GM23338 (cell line): ENCODE measurements at regions not wholly inside any gene's neighbourhood (a gene's known extent, or its start where the extent isn't known, plus 50 kb on each side); places are given as distances from the start of the nearest gene placed in this dataset.

Experiments used
- ATAC-seq: fragments of 200-7000 bp; cut with Tn5 transposase; 3 replicates; pipeline ENCODE4 v1.9.1; 2020
- DNase-seq: peaks from one replicate; pipeline ENCODE4 v3.0.0-alpha.2; 2015; ENCODE audit warnings: low spot score
- H2AFZ ChIP-seq: fragments of 200-600 bp; sonication (generic); 2 replicates; pipeline ENCODE4 v1.8.0; 2016; ENCODE audit warnings: antibody characterized with exemption, mild to moderate bottlenecking, moderate library complexity
- H3F3A ChIP-seq: fragments of 200-600 bp; sonication (generic); replicated peaks from 2 replicates; pipeline ENCODE4 v1.8.0; 2017; ENCODE audit warnings: antibody characterized with exemption, mixed run types, low read depth
- H3K27ac ChIP-seq: fragments of 200-600 bp; sonication (generic); 2 replicates; pipeline ENCODE4 v1.6.1; 2016; ENCODE audit warnings: low read depth
- H3K27me3 ChIP-seq: fragments of 200-600 bp; sonication (generic); 2 replicates; pipeline ENCODE4 v1.8.0; 2016; ENCODE audit warnings: mild to moderate bottlenecking, mixed run types, moderate library complexity; ENCODE audit not compliant: insufficient read depth
- H3K36me3 ChIP-seq: fragments of 200-600 bp; sonication (generic); 2 replicates; pipeline ENCODE4 v1.8.0; 2016; ENCODE audit warnings: mild to moderate bottlenecking; ENCODE audit not compliant: insufficient read depth
- H3K4me1 ChIP-seq: fragments of 200-600 bp; sonication (generic); 2 replicates; pipeline ENCODE4 v1.8.0; 2016; ENCODE audit warnings: mild to moderate bottlenecking, moderate library complexity; ENCODE audit not compliant: insufficient read depth
- H3K4me2 ChIP-seq: fragments of 200-600 bp; sonication (generic); 2 replicates; pipeline ENCODE4 v1.7.1; 2017; ENCODE audit warnings: mixed run types
- H3K4me3 ChIP-seq: fragments of 200-600 bp; sonication (generic); 2 replicates; pipeline ENCODE4 v1.6.1; 2016; ENCODE audit warnings: mixed run types
- H3K79me2 ChIP-seq: fragments of 200-600 bp; sonication (generic); replicated peaks from 2 replicates; pipeline ENCODE4 v1.8.0; 2017; ENCODE audit warnings: mild to moderate bottlenecking; ENCODE audit not compliant: insufficient read depth
- H3K9me2 ChIP-seq: fragments of 200-600 bp; sonication (generic); 2 replicates; pipeline ENCODE4 v1.8.0; 2017; ENCODE audit not compliant: insufficient read depth
- H4K20me1 ChIP-seq: fragments of 200-600 bp; sonication (generic); replicated peaks from 2 replicates; pipeline ENCODE4 v1.8.0; 2017; ENCODE audit warnings: mild to moderate bottlenecking; ENCODE audit not compliant: insufficient read depth
- H3K27ac Mint-ChIP-seq: 2 replicates; pipeline ENCODE4 v1.8.0; 2020; ENCODE audit warnings: inconsistent platforms, mild to moderate bottlenecking, moderate library complexity, mixed read lengths
- H3K27me3 Mint-ChIP-seq: 3 replicates; pipeline ENCODE4 v1.8.0; 2022; ENCODE audit warnings: low read depth, mild to moderate bottlenecking, moderate library complexity, mixed read lengths, inconsistent platforms; ENCODE audit not compliant: insufficient read depth, poor library complexity
- H3K36me3 Mint-ChIP-seq: 3 replicates; pipeline ENCODE4 v1.8.0; 2021; ENCODE audit warnings: low read depth, mild to moderate bottlenecking, inconsistent platforms, moderate library complexity, mixed read lengths
- H3K4me1 Mint-ChIP-seq: 3 replicates; pipeline ENCODE4 v1.8.0; 2020; ENCODE audit warnings: mild to moderate bottlenecking, inconsistent platforms, mixed read lengths
- H3K4me3 Mint-ChIP-seq: 3 replicates; pipeline ENCODE4 v1.8.0; 2021; ENCODE audit warnings: moderate library complexity, mild to moderate bottlenecking, inconsistent platforms, mixed read lengths
- H3K9me3 Mint-ChIP-seq: 3 replicates; pipeline ENCODE4 v1.8.0; 2020; ENCODE audit warnings: moderate library complexity, mild to moderate bottlenecking, inconsistent platforms, mixed read lengths
- CREB1 ChIP-seq: fragments of 250-450 bp; sonication (Bioruptor Pico); IDR thresholded peaks from 2 replicates; pipeline ENCODE4 v1.5.0; 2020; ENCODE audit warnings: low read depth, mild to moderate bottlenecking, moderate library complexity
- CTCF ChIP-seq, 2 experiments: fragments of 200-600 bp in 1 of 2; sonication (generic) in 1 of 2; conservative IDR thresholded peaks; 2 replicates each; pipeline versions ENCODE4 v1.5.1 to v1.6.1; 2016 to 2017; ENCODE audit warnings: antibody characterized with exemption in 2 of 2, low read depth in 2 of 2, mild to moderate bottlenecking in 2 of 2, moderate library complexity in 1 of 2
- EZH2 ChIP-seq: fragments of 200-600 bp; sonication (generic); IDR thresholded peaks from one replicate; pipeline ENCODE4 v1.8.0; 2017; ENCODE audit warnings: antibody characterized with exemption, mild to moderate bottlenecking, low read depth; ENCODE audit not compliant: unreplicated experiment
- EZH2phosphoT487 ChIP-seq: fragments of 200-600 bp; sonication (generic); IDR thresholded peaks from one replicate; pipeline ENCODE4 v1.8.1; 2018; ENCODE audit warnings: antibody characterized with exemption; ENCODE audit not compliant: unreplicated experiment
- JUNB ChIP-seq: IDR thresholded peaks from one replicate; pipeline ENCODE4 v1.6.1; 2016; ENCODE audit warnings: antibody characterized with exemption; ENCODE audit not compliant: unreplicated experiment
- NANOG ChIP-seq: IDR thresholded peaks from 2 replicates; pipeline ENCODE4 v1.6.1; 2016; ENCODE audit warnings: antibody characterized with exemption, borderline replicate concordance
- POLR2AphosphoS5 ChIP-seq: IDR thresholded peaks from 2 replicates; pipeline ENCODE4 v1.6.1; 2016; ENCODE audit warnings: antibody characterized with exemption, low read depth
- STAT1 ChIP-seq: IDR thresholded peaks from one replicate; pipeline ENCODE4 v1.6.1; 2016; ENCODE audit warnings: antibody characterized with exemption; ENCODE audit not compliant: unreplicated experiment
- ZNF114 ChIP-seq: fragments of 250-450 bp; sonication (Bioruptor Pico); IDR thresholded peaks from 2 replicates; pipeline ENCODE4 v1.5.0; 2020; ENCODE audit warnings: mild to moderate bottlenecking, moderate library complexity
- ZNF331 ChIP-seq: fragments of 250-450 bp; sonication (Bioruptor Pico); IDR thresholded peaks from 2 replicates; pipeline ENCODE4 v1.5.0; 2020; ENCODE audit warnings: low read depth, mild to moderate bottlenecking, moderate library complexity
- TF ChIP-seq, protein P1 (sequence below): IDR thresholded peaks from 2 replicates; pipeline ENCODE4 v1.6.1; 2016; ENCODE audit warnings: antibody characterized with exemption
- TF ChIP-seq, protein P2 (sequence below): fragments of 250-450 bp; sonication (Bioruptor Pico); IDR thresholded peaks from 2 replicates; pipeline ENCODE4 v1.5.0; 2020; ENCODE audit warnings: mild to moderate bottlenecking, moderate library complexity
- TF ChIP-seq, protein P3 (sequence below): IDR thresholded peaks from one replicate; pipeline ENCODE4 v1.6.1; 2018; ENCODE audit warnings: antibody characterized with exemption; ENCODE audit not compliant: unreplicated experiment

DNA sequence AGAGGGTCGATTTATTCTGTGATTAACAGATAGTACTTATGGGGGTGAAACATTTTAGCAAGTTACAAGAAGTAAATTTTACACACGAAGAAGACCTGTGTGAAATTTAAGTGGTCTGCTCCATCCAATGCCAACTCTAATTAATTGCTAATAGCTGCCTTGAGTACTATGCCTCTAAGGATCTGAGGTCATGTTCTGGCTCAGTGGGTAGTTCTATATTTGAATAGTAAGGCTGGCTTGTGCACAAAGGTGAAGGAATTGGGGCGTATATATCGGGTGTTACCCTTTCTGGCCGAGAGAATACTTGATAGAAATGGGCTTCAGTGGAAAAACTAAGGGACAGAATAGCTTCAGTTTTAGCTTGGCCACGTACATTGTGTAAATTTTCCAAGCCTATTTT, 345.2 kb upstream of the ANKRD30A start:
- no peak overlapping the region for H3K27ac ChIP-seq
- no peaks in the 10 kb centered on the region for H3F3A ChIP-seq
- no peak overlapping the region for H3K4me2 ChIP-seq
- no peak overlapping the region for H3K4me3 ChIP-seq
- H2AFZ ChIP-seq = no peak overlapping the region
- H3K27me3 ChIP-seq = no peaks in the 10 kb centered on the region
- peaks cover 10% of the 10 kb centered on the region; the same call in 2 of the 3 replicates for H3K4me1 Mint-ChIP-seq
- no peaks in the 10 kb centered on the region for H3K27me3 Mint-ChIP-seq
- no peaks in the 10 kb centered on the region for H3K9me3 Mint-ChIP-seq
- TF ChIP-seq CTCF (conservative IDR thresholded peaks at IDR 0.05; ENCODE audit: low read depth in 2 of 2) (no peak), CREB1 (CRISPR knock-in tag) (no peak), EZH2phosphoT487 (no peak), EZH2 (no peak), STAT1 (no peak), POLR2AphosphoS5 (no peak), ZNF114 (CRISPR knock-in tag) (no peak), NANOG (no peak), ZNF331 (CRISPR knock-in tag) (no peak), JUNB (no peak)
- TF ChIP-seq, protein P1, sequence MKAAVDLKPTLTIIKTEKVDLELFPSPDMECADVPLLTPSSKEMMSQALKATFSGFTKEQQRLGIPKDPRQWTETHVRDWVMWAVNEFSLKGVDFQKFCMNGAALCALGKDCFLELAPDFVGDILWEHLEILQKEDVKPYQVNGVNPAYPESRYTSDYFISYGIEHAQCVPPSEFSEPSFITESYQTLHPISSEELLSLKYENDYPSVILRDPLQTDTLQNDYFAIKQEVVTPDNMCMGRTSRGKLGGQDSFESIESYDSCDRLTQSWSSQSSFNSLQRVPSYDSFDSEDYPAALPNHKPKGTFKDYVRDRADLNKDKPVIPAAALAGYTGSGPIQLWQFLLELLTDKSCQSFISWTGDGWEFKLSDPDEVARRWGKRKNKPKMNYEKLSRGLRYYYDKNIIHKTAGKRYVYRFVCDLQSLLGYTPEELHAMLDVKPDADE = no peak
- TF ChIP-seq, protein P2, sequence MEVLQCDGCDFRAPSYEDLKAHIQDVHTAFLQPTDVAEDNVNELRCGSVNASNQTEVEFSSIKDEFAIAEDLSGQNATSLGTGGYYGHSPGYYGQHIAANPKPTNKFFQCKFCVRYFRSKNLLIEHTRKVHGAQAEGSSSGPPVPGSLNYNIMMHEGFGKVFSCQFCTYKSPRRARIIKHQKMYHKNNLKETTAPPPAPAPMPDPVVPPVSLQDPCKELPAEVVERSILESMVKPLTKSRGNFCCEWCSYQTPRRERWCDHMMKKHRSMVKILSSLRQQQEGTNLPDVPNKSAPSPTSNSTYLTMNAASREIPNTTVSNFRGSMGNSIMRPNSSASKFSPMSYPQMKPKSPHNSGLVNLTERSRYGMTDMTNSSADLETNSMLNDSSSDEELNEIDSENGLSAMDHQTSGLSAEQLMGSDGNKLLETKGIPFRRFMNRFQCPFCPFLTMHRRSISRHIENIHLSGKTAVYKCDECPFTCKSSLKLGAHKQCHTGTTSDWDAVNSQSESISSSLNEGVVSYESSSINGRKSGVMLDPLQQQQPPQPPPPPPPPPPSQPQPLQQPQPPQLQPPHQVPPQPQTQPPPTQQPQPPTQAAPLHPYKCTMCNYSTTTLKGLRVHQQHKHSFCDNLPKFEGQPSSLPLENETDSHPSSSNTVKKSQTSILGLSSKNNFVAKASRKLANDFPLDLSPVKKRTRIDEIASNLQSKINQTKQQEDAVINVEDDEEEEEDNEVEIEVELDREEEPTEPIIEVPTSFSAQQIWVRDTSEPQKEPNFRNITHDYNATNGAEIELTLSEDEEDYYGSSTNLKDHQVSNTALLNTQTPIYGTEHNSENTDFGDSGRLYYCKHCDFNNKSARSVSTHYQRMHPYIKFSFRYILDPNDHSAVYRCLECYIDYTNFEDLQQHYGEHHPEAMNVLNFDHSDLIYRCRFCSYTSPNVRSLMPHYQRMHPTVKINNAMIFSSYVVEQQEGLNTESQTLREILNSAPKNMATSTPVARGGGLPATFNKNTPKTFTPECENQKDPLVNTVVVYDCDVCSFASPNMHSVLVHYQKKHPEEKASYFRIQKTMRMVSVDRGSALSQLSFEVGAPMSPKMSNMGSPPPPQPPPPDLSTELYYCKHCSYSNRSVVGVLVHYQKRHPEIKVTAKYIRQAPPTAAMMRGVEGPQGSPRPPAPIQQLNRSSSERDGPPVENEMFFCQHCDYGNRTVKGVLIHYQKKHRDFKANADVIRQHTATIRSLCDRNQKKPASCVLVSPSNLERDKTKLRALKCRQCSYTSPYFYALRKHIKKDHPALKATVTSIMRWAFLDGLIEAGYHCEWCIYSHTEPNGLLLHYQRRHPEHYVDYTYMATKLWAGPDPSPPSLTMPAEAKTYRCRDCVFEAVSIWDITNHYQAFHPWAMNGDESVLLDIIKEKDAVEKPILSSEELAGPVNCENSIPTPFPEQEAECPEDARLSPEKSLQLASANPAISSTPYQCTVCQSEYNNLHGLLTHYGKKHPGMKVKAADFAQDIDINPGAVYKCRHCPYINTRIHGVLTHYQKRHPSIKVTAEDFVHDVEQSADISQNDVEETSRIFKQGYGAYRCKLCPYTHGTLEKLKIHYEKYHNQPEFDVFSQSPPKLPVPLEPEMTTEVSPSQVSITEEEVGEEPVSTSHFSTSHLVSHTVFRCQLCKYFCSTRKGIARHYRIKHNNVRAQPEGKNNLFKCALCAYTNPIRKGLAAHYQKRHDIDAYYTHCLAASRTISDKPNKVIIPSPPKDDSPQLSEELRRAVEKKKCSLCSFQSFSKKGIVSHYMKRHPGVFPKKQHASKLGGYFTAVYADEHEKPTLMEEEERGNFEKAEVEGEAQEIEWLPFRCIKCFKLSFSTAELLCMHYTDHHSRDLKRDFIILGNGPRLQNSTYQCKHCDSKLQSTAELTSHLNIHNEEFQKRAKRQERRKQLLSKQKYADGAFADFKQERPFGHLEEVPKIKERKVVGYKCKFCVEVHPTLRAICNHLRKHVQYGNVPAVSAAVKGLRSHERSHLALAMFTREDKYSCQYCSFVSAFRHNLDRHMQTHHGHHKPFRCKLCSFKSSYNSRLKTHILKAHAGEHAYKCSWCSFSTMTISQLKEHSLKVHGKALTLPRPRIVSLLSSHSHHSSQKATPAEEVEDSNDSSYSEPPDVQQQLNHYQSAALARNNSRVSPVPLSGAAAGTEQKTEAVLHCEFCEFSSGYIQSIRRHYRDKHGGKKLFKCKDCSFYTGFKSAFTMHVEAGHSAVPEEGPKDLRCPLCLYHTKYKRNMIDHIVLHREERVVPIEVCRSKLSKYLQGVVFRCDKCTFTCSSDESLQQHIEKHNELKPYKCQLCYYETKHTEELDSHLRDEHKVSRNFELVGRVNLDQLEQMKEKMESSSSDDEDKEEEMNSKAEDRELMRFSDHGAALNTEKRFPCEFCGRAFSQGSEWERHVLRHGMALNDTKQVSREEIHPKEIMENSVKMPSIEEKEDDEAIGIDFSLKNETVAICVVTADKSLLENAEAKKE (CRISPR knock-in tag) = no peak
- TF ChIP-seq, protein P3, sequence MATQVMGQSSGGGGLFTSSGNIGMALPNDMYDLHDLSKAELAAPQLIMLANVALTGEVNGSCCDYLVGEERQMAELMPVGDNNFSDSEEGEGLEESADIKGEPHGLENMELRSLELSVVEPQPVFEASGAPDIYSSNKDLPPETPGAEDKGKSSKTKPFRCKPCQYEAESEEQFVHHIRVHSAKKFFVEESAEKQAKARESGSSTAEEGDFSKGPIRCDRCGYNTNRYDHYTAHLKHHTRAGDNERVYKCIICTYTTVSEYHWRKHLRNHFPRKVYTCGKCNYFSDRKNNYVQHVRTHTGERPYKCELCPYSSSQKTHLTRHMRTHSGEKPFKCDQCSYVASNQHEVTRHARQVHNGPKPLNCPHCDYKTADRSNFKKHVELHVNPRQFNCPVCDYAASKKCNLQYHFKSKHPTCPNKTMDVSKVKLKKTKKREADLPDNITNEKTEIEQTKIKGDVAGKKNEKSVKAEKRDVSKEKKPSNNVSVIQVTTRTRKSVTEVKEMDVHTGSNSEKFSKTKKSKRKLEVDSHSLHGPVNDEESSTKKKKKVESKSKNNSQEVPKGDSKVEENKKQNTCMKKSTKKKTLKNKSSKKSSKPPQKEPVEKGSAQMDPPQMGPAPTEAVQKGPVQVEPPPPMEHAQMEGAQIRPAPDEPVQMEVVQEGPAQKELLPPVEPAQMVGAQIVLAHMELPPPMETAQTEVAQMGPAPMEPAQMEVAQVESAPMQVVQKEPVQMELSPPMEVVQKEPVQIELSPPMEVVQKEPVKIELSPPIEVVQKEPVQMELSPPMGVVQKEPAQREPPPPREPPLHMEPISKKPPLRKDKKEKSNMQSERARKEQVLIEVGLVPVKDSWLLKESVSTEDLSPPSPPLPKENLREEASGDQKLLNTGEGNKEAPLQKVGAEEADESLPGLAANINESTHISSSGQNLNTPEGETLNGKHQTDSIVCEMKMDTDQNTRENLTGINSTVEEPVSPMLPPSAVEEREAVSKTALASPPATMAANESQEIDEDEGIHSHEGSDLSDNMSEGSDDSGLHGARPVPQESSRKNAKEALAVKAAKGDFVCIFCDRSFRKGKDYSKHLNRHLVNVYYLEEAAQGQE = no peak
- H3K79me2 ChIP-seq = no peaks in the 10 kb centered on the region
- no peaks in the 10 kb centered on the region for H3K36me3 ChIP-seq
- no peak overlapping the region for H3K27ac Mint-ChIP-seq
- H3K4me3 Mint-ChIP-seq = no peak overlapping the region
- ATAC-seq = no peak
- H4K20me1 ChIP-seq = no peaks in the 10 kb centered on the region
- DNase-seq = no peak
- H3K4me1 ChIP-seq = no peaks in the 10 kb centered on the region
- H3K36me3 Mint-ChIP-seq = no peaks in the 10 kb centered on the region
- no peaks in the 10 kb centered on the region for H3K9me2 ChIP-seq
